GM12874 (cell line): ENCODE measurements at regions not wholly inside any gene's neighbourhood (a gene's known extent, or its start where the extent isn't known, plus 50 kb on each side); places are given as distances from the start of the nearest gene placed in this dataset.

Source experiments
- CTCF ChIP-seq: IDR thresholded peaks from 2 replicates; pipeline ENCODE4 v1.5.1; 2011; ENCODE audit warnings: low read depth, mild to moderate bottlenecking, control low read depth, low read length, moderate library complexity; ENCODE audit not compliant: insufficient read depth

GRCh38 chr3:197434830-197435229 lies 120.9 kb downstream of the BDH1 start:
- no peak for TF ChIP-seq CTCF

GRCh38 chr3:197432384-197433127 lies 123.2 kb downstream of the BDH1 start:
- no peak for TF ChIP-seq CTCF

- TF ChIP-seq CTCF: no peak
Observed at GRCh38 chr3:197431346-197431910, 124.3 kb downstream of the BDH1 start.

GRCh38 chr3:197430934-197431333 lies 124.8 kb downstream of the BDH1 start:
- no peak for TF ChIP-seq CTCF

- TF ChIP-seq CTCF: no peak
Observed at GRCh38 chr3:197430502-197430901, 125.3 kb downstream of the BDH1 start.

DNA sequence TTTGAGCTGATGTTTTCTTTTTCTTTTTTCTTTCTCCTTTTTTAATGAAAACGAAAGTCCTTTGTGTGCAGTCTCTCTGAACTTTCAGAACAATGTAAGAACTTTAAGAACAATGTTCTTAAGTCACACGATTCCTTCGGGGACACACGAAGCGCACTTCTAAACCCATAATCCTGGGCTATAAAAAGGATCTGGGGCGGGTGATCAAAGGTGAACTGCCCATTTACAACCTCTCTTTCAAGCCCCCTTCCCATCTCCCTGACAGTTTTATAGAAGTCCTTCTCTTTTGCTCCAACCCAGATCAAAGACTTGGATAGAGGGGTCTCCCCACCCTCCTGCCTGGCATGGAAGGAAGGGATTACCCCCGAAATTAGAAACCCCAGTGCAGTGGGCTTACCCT lies 126.8 kb downstream of the BDH1 start:
- TF ChIP-seq CTCF: no peak

DNA sequence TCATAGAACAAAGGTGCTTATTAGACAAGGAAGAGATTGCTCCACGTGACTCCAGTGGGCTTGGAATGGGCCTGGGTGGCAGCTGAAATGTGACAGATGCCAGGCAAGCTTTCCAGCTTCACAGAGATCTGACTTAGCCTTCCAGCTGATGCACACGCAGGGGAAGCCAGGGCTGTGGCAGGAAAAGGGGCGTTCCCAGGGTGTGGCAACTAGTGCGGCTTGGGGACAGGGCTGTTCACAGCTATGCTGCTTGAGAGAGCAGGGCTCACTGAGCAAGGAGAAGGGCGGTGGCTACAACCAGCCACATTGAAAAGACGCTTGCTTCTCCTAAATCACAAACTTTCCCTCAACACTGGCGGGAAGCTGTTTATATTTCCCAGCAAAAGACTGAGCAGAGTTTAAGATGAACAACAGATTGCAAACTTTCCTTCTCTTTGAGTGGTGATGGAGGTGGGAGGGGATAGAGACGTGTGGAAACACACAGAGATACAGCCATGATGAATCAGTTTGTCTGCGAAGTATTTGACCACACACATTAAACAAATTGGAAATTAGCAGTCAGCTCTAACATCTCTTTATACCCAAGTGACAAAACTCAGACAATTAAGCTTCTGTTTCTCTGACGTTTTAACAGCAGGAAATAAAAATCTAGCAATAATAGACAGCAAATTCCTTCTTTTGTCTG lies 127.5 kb downstream of the BDH1 start:
- no peak for TF ChIP-seq CTCF
